ENCODE measurements at regions not wholly inside any gene's neighbourhood (a gene's known extent, or its start where the extent isn't known, plus 50 kb on each side); places are given as distances from the start of the nearest gene placed in this dataset.

DNA sequence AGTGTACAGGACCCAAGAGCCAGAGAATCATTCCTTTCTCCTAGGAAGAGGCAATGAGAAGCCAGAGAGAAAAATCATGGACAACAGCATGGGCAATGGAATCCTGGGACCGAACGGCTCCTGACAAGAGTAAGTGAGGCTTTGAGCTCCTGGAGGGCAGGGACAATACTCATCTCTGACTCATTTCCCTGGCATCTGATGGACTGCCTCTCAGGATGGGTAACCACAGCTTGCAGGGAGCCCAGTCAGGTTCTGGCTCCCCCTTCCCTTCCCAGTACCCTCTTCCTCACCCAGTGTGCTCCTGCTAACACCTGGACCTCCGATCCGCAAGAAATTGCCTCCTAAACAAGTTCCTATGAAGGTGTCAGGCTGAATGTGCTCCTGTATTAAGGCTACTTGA, 51.2 kb upstream of the SORCS3 start:
- TF ChIP-seq, protein P1, sequence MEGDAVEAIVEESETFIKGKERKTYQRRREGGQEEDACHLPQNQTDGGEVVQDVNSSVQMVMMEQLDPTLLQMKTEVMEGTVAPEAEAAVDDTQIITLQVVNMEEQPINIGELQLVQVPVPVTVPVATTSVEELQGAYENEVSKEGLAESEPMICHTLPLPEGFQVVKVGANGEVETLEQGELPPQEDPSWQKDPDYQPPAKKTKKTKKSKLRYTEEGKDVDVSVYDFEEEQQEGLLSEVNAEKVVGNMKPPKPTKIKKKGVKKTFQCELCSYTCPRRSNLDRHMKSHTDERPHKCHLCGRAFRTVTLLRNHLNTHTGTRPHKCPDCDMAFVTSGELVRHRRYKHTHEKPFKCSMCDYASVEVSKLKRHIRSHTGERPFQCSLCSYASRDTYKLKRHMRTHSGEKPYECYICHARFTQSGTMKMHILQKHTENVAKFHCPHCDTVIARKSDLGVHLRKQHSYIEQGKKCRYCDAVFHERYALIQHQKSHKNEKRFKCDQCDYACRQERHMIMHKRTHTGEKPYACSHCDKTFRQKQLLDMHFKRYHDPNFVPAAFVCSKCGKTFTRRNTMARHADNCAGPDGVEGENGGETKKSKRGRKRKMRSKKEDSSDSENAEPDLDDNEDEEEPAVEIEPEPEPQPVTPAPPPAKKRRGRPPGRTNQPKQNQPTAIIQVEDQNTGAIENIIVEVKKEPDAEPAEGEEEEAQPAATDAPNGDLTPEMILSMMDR (IDR thresholded peaks at IDR 0.05; ENCODE audit: low read depth, low read length) = no peak
- TF ChIP-seq EZH2phosphoT487 (IDR thresholded peaks at IDR 0.05; ENCODE audit: low read depth) = no peak

All from OCI-LY3 (cell line).